HL-60 (cell line): ENCODE measurements at regions not wholly inside any gene's neighbourhood (a gene's known extent, or its start where the extent isn't known, plus 50 kb on each side); places are given as distances from the start of the nearest gene placed in this dataset.

Experiments
- GABPA ChIP-seq: IDR thresholded peaks from 2 replicates; pipeline ENCODE4 v1.6.1; 2012; ENCODE audit warnings: low read depth
- POLR2AphosphoS5 ChIP-seq: IDR thresholded peaks from 2 replicates; pipeline ENCODE4 v1.6.1; 2012; ENCODE audit warnings: low read depth
- SPI1 ChIP-seq: IDR thresholded peaks from 2 replicates; pipeline ENCODE4 v1.6.1; 2012; ENCODE audit warnings: low read depth, mild to moderate bottlenecking, borderline replicate concordance
- TF ChIP-seq, protein P1 (sequence below): IDR thresholded peaks from one replicate; pipeline ENCODE4 v1.5.1; 2011; ENCODE audit warnings: low read length, control low read depth, inconsistent platforms; ENCODE audit not compliant: insufficient read depth
- TF ChIP-seq, protein P2 (sequence below): IDR thresholded peaks from 2 replicates; pipeline ENCODE4 v1.6.1; 2012; ENCODE audit warnings: low read depth; ENCODE audit not compliant: insufficient replicate concordance

DNA sequence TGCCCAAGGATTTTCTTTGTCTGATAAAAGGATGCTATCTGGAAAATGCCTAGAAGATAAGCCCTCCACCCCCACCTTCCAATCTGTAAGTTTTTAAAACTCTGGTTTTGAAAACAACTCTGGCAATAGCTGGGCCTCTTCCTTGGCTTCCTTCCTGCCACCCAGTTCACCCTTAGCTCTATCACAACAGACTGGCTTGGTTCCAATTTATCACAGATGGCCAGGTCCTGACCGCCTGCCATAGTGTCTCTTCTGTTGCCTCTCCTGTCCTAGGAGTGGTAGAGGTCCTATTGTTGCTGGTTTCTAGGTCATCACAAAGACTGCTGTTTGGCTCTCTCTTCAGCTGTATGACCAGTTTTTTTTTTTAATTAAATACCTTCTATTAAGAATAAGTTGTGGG is 1727.9 kb upstream of the SLC39A10 start:
- TF ChIP-seq, protein P1, sequence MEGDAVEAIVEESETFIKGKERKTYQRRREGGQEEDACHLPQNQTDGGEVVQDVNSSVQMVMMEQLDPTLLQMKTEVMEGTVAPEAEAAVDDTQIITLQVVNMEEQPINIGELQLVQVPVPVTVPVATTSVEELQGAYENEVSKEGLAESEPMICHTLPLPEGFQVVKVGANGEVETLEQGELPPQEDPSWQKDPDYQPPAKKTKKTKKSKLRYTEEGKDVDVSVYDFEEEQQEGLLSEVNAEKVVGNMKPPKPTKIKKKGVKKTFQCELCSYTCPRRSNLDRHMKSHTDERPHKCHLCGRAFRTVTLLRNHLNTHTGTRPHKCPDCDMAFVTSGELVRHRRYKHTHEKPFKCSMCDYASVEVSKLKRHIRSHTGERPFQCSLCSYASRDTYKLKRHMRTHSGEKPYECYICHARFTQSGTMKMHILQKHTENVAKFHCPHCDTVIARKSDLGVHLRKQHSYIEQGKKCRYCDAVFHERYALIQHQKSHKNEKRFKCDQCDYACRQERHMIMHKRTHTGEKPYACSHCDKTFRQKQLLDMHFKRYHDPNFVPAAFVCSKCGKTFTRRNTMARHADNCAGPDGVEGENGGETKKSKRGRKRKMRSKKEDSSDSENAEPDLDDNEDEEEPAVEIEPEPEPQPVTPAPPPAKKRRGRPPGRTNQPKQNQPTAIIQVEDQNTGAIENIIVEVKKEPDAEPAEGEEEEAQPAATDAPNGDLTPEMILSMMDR, result no peak
- no peak for TF ChIP-seq POLR2AphosphoS5
- TF ChIP-seq, protein P2, sequence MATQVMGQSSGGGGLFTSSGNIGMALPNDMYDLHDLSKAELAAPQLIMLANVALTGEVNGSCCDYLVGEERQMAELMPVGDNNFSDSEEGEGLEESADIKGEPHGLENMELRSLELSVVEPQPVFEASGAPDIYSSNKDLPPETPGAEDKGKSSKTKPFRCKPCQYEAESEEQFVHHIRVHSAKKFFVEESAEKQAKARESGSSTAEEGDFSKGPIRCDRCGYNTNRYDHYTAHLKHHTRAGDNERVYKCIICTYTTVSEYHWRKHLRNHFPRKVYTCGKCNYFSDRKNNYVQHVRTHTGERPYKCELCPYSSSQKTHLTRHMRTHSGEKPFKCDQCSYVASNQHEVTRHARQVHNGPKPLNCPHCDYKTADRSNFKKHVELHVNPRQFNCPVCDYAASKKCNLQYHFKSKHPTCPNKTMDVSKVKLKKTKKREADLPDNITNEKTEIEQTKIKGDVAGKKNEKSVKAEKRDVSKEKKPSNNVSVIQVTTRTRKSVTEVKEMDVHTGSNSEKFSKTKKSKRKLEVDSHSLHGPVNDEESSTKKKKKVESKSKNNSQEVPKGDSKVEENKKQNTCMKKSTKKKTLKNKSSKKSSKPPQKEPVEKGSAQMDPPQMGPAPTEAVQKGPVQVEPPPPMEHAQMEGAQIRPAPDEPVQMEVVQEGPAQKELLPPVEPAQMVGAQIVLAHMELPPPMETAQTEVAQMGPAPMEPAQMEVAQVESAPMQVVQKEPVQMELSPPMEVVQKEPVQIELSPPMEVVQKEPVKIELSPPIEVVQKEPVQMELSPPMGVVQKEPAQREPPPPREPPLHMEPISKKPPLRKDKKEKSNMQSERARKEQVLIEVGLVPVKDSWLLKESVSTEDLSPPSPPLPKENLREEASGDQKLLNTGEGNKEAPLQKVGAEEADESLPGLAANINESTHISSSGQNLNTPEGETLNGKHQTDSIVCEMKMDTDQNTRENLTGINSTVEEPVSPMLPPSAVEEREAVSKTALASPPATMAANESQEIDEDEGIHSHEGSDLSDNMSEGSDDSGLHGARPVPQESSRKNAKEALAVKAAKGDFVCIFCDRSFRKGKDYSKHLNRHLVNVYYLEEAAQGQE, result no peak
- TF ChIP-seq GABPA, result no peak
- no peak for TF ChIP-seq SPI1
